Kidney epithelial cell (primary cell): ENCODE measurements at regions not wholly inside any gene's neighbourhood (a gene's known extent, or its start where the extent isn't known, plus 50 kb on each side); places are given as distances from the start of the nearest gene placed in this dataset.
"Not testable (repeated sequence)": the region's sequence is repeated elsewhere in the genome, so short reads cannot be mapped to it uniquely, and the experiment has no call there.

Experiments used
- DNase-seq: peaks from one replicate; pipeline ENCODE4 v3.0.0-alpha.2; 2010; ENCODE audit warnings: low read depth
- H3K27me3 ChIP-seq: 2 replicates; pipeline ENCODE4 v1.6.0; 2011; ENCODE audit warnings: low read length; ENCODE audit not compliant: control insufficient read depth, insufficient read depth
- H3K36me3 ChIP-seq: 2 replicates; pipeline ENCODE4 v1.5.1; 2011; ENCODE audit warnings: low read length; ENCODE audit not compliant: control insufficient read depth, insufficient read depth
- H3K4me3 ChIP-seq: 2 replicates; pipeline ENCODE4 v1.5.1; 2011; ENCODE audit warnings: low read depth, mild to moderate bottlenecking, control low read depth, low read length
- TF ChIP-seq, protein P1 (sequence below): IDR thresholded peaks from 2 replicates; pipeline ENCODE4 v1.5.1; 2011; ENCODE audit warnings: mild to moderate bottlenecking, moderate library complexity, low read length, control low read depth, inconsistent platforms; ENCODE audit not compliant: insufficient read depth, poor library complexity, severe bottlenecking

DNA sequence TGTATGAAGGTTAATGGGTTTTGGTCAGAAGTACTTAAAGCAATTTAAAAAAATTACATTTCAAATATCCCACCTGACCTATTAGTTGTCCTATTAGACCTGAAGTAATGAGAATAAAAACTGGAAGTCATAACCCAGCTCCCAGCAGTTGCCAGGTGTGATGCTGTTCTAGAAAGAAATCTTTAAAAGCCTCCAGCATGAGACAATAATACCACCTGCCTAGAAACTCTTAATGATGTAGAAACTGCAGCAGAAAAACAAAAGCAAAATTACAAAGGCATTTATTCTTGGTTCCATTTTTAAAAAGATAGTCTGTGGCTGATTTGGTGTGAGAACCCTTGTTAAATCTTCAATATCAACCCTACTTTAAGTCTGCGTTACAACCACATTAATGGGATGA is 1137.7 kb upstream of the TENM3 start:
- no peaks in the 10 kb centered on the region for H3K36me3 ChIP-seq
- no peak for DNase-seq
- H3K4me3 ChIP-seq: no peak overlapping the region
- TF ChIP-seq, protein P1, sequence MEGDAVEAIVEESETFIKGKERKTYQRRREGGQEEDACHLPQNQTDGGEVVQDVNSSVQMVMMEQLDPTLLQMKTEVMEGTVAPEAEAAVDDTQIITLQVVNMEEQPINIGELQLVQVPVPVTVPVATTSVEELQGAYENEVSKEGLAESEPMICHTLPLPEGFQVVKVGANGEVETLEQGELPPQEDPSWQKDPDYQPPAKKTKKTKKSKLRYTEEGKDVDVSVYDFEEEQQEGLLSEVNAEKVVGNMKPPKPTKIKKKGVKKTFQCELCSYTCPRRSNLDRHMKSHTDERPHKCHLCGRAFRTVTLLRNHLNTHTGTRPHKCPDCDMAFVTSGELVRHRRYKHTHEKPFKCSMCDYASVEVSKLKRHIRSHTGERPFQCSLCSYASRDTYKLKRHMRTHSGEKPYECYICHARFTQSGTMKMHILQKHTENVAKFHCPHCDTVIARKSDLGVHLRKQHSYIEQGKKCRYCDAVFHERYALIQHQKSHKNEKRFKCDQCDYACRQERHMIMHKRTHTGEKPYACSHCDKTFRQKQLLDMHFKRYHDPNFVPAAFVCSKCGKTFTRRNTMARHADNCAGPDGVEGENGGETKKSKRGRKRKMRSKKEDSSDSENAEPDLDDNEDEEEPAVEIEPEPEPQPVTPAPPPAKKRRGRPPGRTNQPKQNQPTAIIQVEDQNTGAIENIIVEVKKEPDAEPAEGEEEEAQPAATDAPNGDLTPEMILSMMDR: no peak
- no peaks in the 10 kb centered on the region for H3K27me3 ChIP-seq

DNA sequence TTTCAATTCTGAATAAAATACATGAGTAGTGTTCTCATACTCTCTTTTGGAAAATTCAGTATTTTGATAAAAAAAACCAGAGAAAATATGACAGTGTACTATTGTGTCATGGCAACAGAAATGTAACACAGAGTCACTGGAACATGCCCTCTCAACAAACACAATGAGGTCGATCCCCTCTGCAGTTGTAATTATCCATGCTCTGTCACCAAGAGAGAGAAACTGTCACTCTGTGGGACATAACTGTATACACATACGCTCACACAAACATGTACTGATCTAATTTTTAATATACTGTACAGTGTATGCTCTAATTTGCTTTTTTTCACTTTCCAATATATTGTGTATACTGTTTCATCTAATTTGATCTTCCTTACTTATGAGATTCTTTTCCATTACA is 1136.8 kb upstream of the TENM3 start:
- H3K36me3 ChIP-seq: no peaks in the 10 kb centered on the region
- TF ChIP-seq, protein P1: no peak
- no peaks in the 10 kb centered on the region for H3K27me3 ChIP-seq
- no peak for DNase-seq
- no peak overlapping the region for H3K4me3 ChIP-seq

DNA sequence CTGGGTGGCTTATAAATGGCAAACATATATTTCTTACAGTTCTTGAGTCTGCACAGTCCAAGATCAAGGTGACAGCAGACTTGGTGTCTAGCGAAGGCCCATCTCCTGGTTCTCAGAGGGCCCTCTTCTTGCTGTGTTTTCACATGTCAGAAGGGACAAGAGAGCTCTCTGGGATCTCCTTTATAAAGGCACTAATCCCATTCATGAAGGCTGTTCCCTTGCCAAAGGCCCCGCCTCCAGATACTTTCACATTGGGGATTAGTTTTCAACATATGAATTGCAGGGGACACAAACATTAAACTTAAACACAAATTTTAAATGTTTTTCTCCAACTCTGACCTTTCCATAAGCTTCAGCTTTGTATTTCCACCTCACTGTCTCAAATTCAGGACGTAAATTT is 1135.0 kb upstream of the TENM3 start:
- Histone ChIP-seq H3K4me3 (no peak overlapping the region), H3K36me3 (no peaks in the 10 kb centered on the region), H3K27me3 (no peaks in the 10 kb centered on the region)
- DNase-seq: no peak
- TF ChIP-seq, protein P1: no peak

DNA sequence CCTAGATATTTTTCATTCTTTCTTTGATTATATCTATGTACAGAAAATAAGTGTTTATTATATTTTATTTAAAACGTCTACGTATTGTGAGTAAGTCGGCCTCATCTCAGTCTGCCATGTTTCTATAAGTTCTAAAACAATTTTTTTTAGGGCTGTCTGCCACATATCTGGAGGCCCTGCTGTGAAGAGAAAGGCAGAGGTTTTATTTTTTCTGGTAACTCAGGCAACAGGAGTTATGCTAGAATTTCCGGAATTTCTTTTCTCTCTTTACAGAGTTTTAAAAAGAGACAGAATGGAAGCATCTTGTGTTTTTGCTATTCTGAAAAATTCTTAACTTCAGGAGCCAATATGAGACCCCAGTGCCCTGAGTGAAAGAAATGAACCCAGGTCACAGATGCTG is 1124.0 kb upstream of the TENM3 start:
- TF ChIP-seq, protein P1: no peak

DNA sequence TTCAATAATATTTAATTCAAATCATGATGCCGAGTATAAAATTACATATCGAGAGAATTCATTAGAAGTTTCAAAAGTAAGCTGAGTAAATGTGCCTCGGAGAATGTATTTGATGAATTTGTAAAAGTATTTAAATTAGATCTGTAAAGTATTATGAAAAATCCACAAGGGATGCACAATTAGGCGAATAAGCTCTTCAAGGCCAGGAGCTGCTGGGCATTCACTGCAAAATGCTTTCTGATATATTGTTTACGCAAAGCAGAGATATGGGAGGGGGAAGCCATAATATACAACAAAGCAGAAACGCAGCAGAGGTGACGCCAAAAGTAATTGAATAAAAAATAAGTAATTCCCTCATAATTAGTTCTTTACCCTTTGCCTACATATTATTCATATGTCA is 1121.5 kb upstream of the TENM3 start:
- Histone ChIP-seq H3K27me3 (no peaks in the 10 kb centered on the region), H3K36me3 (no peaks in the 10 kb centered on the region), H3K4me3 (no peak overlapping the region)
- TF ChIP-seq, protein P1: no peak
- DNase-seq: no peak

More for the DNA sequence above, 1124.0 kb upstream of the TENM3 start:
- no peak for DNase-seq
- H3K4me3 ChIP-seq: no peak overlapping the region
- no peaks in the 10 kb centered on the region for H3K27me3 ChIP-seq
- H3K36me3 ChIP-seq: no peaks in the 10 kb centered on the region

DNA sequence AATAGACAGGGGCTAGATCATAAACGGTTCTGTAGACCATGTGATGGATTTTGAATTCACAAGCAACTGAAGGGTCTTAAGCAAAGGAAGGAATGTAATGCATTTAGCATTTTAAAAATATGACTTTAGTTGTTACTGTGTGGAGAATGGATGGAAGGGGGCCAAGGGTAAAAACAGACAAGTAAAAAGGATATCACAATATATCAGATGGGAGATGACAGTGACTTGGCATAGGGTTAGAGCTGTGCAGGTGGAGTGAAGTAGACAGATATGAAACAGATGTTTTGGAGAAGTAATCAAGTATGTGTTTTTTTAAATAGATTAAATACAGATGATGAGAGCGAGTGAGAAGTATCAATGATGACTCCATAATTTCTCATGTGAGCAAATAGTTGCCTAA is 1116.0 kb upstream of the TENM3 start:
- TF ChIP-seq, protein P1: no peak
- DNase-seq: no peak

DNA sequence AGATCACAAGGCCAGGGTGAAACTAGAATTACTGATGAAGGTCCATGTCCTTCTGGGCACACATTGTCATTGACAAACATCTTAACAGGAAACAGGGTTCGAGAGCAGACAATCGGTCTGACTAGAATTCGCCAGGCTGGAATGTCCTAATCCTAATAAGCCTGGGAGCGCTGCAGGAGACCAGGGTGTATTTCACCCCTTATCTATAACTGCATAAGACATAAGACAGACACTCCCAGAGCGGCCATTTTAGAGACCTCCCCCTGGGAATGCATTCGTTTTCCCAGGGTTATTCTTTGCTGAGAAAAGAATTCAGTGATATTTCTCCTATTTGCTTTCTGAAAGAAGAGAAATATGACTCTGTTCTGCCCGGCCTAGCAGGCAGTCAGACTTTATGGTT is 1112.9 kb upstream of the TENM3 start:
- DNase-seq, H3K27me3 ChIP-seq, H3K4me3 ChIP-seq, H3K36me3 ChIP-seq: not testable (repeated sequence)

More for the DNA sequence above, 1116.0 kb upstream of the TENM3 start:
- Histone ChIP-seq H3K27me3 (no peaks in the 10 kb centered on the region), H3K4me3 (no peak overlapping the region), H3K36me3 (no peaks in the 10 kb centered on the region)
